Fibroblast of the aortic adventitia (primary cell): ENCODE measurements at regions not wholly inside any gene's neighbourhood (a gene's known extent, or its start where the extent isn't known, plus 50 kb on each side); places are given as distances from the start of the nearest gene placed in this dataset.
A peak's percentile ranks its signal among the peaks of the same experiment; 100 is the strongest.

ENCODE experiments used
- DNase-seq: peaks from one replicate; pipeline ENCODE4 v3.0.0-alpha.2; 2010; ENCODE audit warnings: low read depth
- H3K4me3 ChIP-seq: 2 replicates; pipeline ENCODE4 v1.5.1; 2011; ENCODE audit warnings: low read depth, mild to moderate bottlenecking, control low read depth, low read length, moderate library complexity
- TF ChIP-seq, protein P1 (sequence below): IDR thresholded peaks from 2 replicates; pipeline ENCODE4 v1.5.1; 2011; ENCODE audit warnings: mild to moderate bottlenecking, low read length, control low read depth, inconsistent platforms; ENCODE audit not compliant: insufficient read depth

DNA sequence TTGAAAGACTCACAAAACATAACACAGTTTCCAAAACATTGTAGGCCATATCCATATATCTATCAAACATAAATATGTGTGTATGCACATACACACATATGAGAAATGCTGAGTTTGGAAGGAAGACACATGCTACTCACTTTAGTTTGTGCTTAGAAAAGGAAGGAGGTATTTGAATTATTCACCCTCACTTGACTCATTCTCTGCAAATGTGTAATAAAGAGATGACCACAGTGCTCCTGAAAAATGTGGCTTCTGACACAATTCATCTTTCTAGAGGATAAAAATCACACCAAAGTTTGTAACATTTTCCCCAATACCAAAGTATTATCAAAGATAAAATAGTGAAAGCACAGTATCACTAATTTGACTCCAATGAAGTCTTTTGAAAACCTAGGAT, 950.1 kb downstream of the FAT4 start:
- TF ChIP-seq, protein P1, sequence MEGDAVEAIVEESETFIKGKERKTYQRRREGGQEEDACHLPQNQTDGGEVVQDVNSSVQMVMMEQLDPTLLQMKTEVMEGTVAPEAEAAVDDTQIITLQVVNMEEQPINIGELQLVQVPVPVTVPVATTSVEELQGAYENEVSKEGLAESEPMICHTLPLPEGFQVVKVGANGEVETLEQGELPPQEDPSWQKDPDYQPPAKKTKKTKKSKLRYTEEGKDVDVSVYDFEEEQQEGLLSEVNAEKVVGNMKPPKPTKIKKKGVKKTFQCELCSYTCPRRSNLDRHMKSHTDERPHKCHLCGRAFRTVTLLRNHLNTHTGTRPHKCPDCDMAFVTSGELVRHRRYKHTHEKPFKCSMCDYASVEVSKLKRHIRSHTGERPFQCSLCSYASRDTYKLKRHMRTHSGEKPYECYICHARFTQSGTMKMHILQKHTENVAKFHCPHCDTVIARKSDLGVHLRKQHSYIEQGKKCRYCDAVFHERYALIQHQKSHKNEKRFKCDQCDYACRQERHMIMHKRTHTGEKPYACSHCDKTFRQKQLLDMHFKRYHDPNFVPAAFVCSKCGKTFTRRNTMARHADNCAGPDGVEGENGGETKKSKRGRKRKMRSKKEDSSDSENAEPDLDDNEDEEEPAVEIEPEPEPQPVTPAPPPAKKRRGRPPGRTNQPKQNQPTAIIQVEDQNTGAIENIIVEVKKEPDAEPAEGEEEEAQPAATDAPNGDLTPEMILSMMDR: no peak
- peak; percentile 32 for DNase-seq
- H3K4me3 ChIP-seq: no peak overlapping the region

DNA sequence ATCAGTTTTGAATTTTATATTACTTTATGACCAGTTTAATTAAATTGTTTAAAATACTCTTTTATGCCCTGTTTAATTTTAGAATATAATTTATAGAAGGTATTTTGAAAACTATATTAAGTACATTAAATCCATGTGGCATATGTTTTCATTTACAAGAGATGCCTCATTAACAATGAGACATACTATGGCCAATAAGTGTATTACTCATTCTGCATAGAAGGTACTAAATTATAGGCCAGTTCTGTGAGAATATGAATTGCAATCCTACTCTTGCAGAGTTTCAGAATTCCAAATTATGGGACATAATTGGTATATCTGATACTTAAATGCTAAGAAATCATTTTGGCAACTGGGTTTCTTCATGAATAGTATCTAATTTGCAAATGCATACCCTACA, 951.1 kb downstream of the FAT4 start:
- no peak overlapping the region for H3K4me3 ChIP-seq
- no peak for DNase-seq
- TF ChIP-seq, protein P1: no peak

DNA sequence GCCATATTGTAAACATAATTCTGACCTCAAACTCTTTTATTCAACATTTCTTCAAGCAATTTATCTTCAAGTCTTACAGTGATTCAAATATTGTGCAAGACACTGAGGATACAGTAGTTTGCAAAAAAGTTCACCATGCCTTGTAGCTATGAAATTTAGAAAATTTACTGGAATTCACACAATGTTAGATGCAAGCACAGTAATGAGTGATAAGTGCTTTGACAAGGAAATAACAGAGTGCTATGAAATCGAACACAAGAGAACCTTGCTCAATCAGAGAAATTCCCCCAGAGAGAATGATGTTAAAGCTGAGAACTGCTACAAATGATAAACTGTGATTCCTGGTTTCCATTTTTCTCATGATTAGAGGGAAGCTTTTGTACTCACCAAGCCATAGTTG, 952.9 kb downstream of the FAT4 start:
- DNase-seq: peak; percentile 77
- H3K4me3 ChIP-seq: no peak overlapping the region
- TF ChIP-seq, protein P1: no peak

DNA sequence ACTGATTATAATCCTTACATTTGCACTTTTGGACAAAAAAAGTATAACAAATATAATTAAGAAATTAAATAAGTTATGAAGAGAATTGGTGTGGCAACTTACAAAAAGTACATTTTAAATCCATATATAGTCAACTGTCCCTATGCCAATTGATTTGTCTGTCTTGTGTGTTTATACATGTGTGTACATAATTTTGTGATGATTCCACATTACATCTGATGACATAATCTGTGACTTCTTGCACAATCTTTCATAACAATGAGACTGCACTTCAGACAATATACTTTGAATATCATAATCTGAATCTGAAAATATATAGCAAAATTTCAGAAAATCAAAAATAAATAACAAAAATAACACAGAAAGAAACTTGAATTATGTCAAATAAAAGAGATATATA, 953.4 kb downstream of the FAT4 start:
- TF ChIP-seq, protein P1: no peak
- DNase-seq: peak; percentile 65
- H3K4me3 ChIP-seq: no peak overlapping the region

DNA sequence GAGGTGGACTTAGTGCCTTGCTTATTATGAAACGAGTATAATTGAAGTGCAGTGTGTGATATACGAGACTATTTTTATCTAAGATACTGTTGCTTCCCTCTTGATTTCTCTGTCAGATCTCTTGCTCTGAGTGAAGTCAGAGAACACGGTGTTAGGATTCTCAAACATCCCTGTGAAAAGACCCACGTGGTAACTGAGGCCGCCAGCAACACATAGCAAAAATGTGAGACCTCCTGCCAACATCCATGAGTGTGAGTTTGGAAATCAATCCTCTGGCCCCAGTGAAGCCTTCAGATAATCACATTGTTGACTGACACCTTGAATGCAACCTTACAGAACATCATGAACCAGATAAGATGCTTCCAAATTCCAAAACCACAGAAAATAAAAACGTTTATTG, 954.4 kb downstream of the FAT4 start:
- no peak overlapping the region for H3K4me3 ChIP-seq
- peak; percentile 86 for DNase-seq
- TF ChIP-seq, protein P1: no peak

DNA sequence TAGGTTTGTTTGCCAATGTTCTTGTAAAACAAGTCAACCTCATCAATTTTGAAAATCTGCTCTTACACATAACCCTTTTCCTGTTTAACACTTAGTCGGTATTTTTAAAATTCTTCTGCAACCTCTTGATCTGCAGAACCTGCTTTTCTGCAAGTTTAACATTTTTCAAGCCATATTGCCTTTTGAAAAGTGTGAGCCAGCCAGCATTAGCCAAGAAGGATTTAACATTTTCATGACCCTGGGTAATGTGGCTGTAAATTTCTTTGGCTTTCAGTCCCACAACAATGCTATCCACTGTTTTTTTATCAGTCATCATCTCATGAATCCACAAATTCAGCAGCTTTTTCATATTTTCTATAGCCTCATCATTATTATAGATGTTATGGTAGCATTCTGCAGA, 956.5 kb downstream of the FAT4 start:
- DNase-seq: no peak
- no peak overlapping the region for H3K4me3 ChIP-seq
- TF ChIP-seq, protein P1: no peak

DNA sequence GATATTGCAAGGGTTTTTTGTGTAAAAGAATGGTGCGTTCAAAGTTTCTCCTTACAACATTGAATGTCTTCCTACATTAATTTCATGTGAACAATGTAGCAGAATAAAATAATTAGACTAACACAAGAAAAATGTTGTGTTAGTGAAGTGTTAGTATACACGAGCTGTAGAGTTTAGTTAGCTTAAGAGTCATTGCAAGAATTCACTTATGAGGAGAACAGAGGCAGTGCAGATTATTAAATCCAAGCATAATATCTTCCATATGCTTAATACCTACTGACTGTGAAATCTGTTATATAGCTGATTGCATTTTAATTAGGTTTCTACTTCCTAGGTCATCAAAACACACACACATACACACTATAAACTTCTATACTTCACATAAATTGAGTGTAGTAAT, 959.0 kb downstream of the FAT4 start:
- TF ChIP-seq, protein P1: no peak
- no peak for DNase-seq
- H3K4me3 ChIP-seq: no peak overlapping the region
